Peyer's patch (tissue), 4 donors: ENCODE measurements at regions not wholly inside any gene's neighbourhood (a gene's known extent, or its start where the extent isn't known, plus 50 kb on each side); places are given as distances from the start of the nearest gene placed in this dataset.

ENCODE experiments used
- CTCF ChIP-seq, 6 experiments: fragments of 450-650 bp in 4 of 6; fragments of 200-600 bp in 2 of 6; sonication (generic) in 1 of 6; IDR thresholded peaks; one replicate each; pipeline ENCODE4 v1.5.1; 2017 to 2019; ENCODE audit warnings: antibody characterized with exemption in 6 of 6, mild to moderate bottlenecking in 3 of 6, moderate library complexity in 1 of 6
- POLR2A ChIP-seq, 2 donors: fragments of 450-650 bp; IDR thresholded peaks; one replicate each; pipeline ENCODE4 v1.5.1; 2017; ENCODE audit warnings: antibody characterized with exemption in 2 of 2, mild to moderate bottlenecking in 2 of 2, moderate library complexity in 2 of 2

GRCh38 chr2:74048843-74049519, 64.3 kb downstream of the TET3 start:
- no peak for TF ChIP-seq CTCF (IDR thresholded peaks at IDR 0.05)
- TF ChIP-seq POLR2A (IDR thresholded peaks at IDR 0.05) = no peak
